OCI-LY1 (cell line): ENCODE measurements at regions not wholly inside any gene's neighbourhood (a gene's known extent, or its start where the extent isn't known, plus 50 kb on each side); places are given as distances from the start of the nearest gene placed in this dataset.

Experiments used
- H2AFZ ChIP-seq: fragments of 200-600 bp; sonication (generic), shearing (Covaris generic); 2 replicates; pipeline ENCODE4 v1.6.0; 2014; ENCODE audit warnings: antibody characterized with exemption, mild to moderate bottlenecking, low read length
- H3F3A ChIP-seq: fragments of 200-600 bp; sonication (generic), shearing (Covaris generic); 2 replicates; pipeline ENCODE4 v1.6.0; 2014; ENCODE audit warnings: mild to moderate bottlenecking, antibody characterized with exemption, low read length, moderate library complexity; ENCODE audit not compliant: insufficient read depth
- H3K27ac ChIP-seq: fragments of 200-600 bp; sonication (generic); 2 replicates; pipeline ENCODE4 v1.5.1; 2014; ENCODE audit warnings: low read length, mixed run types, mild to moderate bottlenecking, low read depth; ENCODE audit not compliant: poor library complexity, severe bottlenecking
- H3K27me3 ChIP-seq: fragments of 200-600 bp; sonication (generic); 2 replicates; pipeline ENCODE4 v1.6.0; 2014; ENCODE audit warnings: antibody characterized with exemption, mild to moderate bottlenecking, low read length, moderate library complexity; ENCODE audit not compliant: insufficient read depth
- H3K36me3 ChIP-seq: fragments of 200-600 bp; sonication (generic); 2 replicates; pipeline ENCODE4 v1.6.1; 2014; ENCODE audit warnings: mild to moderate bottlenecking, antibody characterized with exemption, low read length, moderate library complexity, mixed read lengths; ENCODE audit not compliant: insufficient read depth
- H3K4me1 ChIP-seq: fragments of 200-600 bp; sonication (generic); 2 replicates; pipeline ENCODE4 v1.5.1; 2014; ENCODE audit warnings: mild to moderate bottlenecking, low read length, moderate library complexity; ENCODE audit not compliant: insufficient read depth, severe bottlenecking
- H3K4me2 ChIP-seq: fragments of 200-600 bp; sonication (generic), shearing (Covaris generic); 2 replicates; pipeline ENCODE4 v1.6.1; 2014; ENCODE audit warnings: low read length
- H3K4me3 ChIP-seq: fragments of 200-600 bp; sonication (generic); 2 replicates; pipeline ENCODE4 v1.5.1; 2014; ENCODE audit warnings: low read length, low read depth, mild to moderate bottlenecking, mixed read lengths; ENCODE audit not compliant: poor library complexity, severe bottlenecking
- H3K79me2 ChIP-seq: fragments of 200-600 bp; shearing (Covaris generic); 2 replicates; pipeline ENCODE4 v1.6.1; 2016; ENCODE audit warnings: mixed run types, low read length, mixed read lengths; ENCODE audit not compliant: insufficient read depth
- H3K9ac ChIP-seq: fragments of 200-600 bp; sonication (generic), shearing (Covaris generic); 2 replicates; pipeline ENCODE4 v1.6.1; 2014; ENCODE audit warnings: mild to moderate bottlenecking, low read length, mixed read lengths
- H3K9me2 ChIP-seq: fragments of 200-600 bp; sonication (generic), shearing (Covaris generic); 2 replicates; pipeline ENCODE4 v1.6.1; 2014; ENCODE audit warnings: low read depth, mild to moderate bottlenecking, low read length, mixed read lengths
- H3K9me3 ChIP-seq: fragments of 200-600 bp; shearing (Covaris generic); 2 replicates; pipeline ENCODE4 v1.6.1; 2014; ENCODE audit warnings: low read length, mixed read lengths
- H4K20me1 ChIP-seq: fragments of 200-600 bp; sonication (generic), shearing (Covaris generic); 2 replicates; pipeline ENCODE4 v1.6.0; 2016; ENCODE audit warnings: mild to moderate bottlenecking, low read length; ENCODE audit not compliant: insufficient read depth
- CTCF ChIP-seq: fragments of 200-600 bp; sonication (generic), shearing (Covaris generic); IDR thresholded peaks from 2 replicates; pipeline ENCODE4 v1.5.1; 2017; ENCODE audit warnings: mild to moderate bottlenecking, antibody characterized with exemption, low read length, moderate library complexity, mixed read lengths
- EZH2 ChIP-seq: fragments of 200-600 bp; sonication (generic), shearing (Covaris generic); IDR thresholded peaks from 2 replicates; pipeline ENCODE4 v1.8.0; 2017; ENCODE audit warnings: borderline replicate concordance, mixed run types, mild to moderate bottlenecking, antibody characterized with exemption, low read length, moderate library complexity, mixed read lengths

- Histone ChIP-seq H3K79me2 (no peaks in the 10 kb centered on the region), H3K9me3 (peaks cover 2% of the 10 kb centered on the region; the same call in 1 of the 2 replicates), H4K20me1 (no peaks in the 10 kb centered on the region), H3F3A (no peaks in the 10 kb centered on the region), H3K36me3 (peaks cover 3% of the 10 kb centered on the region; the same call in 1 of the 2 replicates), H3K27ac (peak overlapping the region; percentile 56), H3K4me1 (peaks cover 16% of the 10 kb centered on the region), H3K27me3 (no peaks in the 10 kb centered on the region), H2AFZ (no peak overlapping the region), H3K4me3 (no peak overlapping the region), H3K4me2 (no peak overlapping the region), H3K9me2 (no peaks in the 10 kb centered on the region), H3K9ac (no peak overlapping the region)
- TF ChIP-seq CTCF (no peak), EZH2 (no peak)
These were observed 520.9 kb upstream of the ID2 start for GRCh38 chr2:8160959-8161358.

GRCh38 chr2:8162552-8162951 is 519.3 kb upstream of the ID2 start:
- H4K20me1 ChIP-seq: no peaks in the 10 kb centered on the region
- peaks cover 16% of the 10 kb centered on the region for H3K4me1 ChIP-seq
- no peak overlapping the region for H3K4me3 ChIP-seq
- 0 out of 2 replicates have a peak, but pooled peaks cover 3% of the 10 kb centered on the region for H3K36me3 ChIP-seq
- H3K9me2 ChIP-seq: no peaks in the 10 kb centered on the region
- no peak overlapping the region for H3K27ac ChIP-seq
- H3F3A ChIP-seq: no peaks in the 10 kb centered on the region
- TF ChIP-seq EZH2: no peak
- no peak for TF ChIP-seq CTCF
- H3K9ac ChIP-seq: no peak overlapping the region
- no peak overlapping the region for H2AFZ ChIP-seq
- no peaks in the 10 kb centered on the region for H3K79me2 ChIP-seq
- no peaks in the 10 kb centered on the region for H3K9me3 ChIP-seq
- H3K27me3 ChIP-seq: no peaks in the 10 kb centered on the region
- no peak overlapping the region for H3K4me2 ChIP-seq

DNA sequence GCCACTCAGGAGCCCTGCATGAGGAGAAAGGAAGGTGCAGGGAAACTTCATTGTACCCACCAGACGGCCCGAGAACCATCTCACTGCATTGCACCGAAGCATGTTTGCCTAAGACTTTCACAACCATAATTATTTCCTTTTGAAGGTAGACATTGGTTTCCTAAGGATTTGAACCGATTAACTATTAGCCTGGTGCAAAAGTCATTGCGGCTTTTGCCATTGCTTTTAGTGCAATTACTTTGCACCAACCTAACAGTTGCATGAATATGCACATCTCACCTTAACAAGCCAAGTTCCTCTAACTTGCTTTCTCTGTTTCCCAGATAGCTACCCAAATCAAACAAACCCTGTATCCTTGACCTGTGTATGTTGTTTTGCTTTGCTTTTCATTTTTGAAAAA is 516.3 kb upstream of the ID2 start:
- Histone ChIP-seq H3K9me3 (no peaks in the 10 kb centered on the region), H3F3A (no peaks in the 10 kb centered on the region), H4K20me1 (no peaks in the 10 kb centered on the region), H3K4me3 (no peak overlapping the region), H3K4me2 (no peak overlapping the region), H3K27me3 (no peaks in the 10 kb centered on the region), H3K9me2 (no peaks in the 10 kb centered on the region), H2AFZ (no peak overlapping the region), H3K4me1 (peaks cover 3% of the 10 kb centered on the region), H3K36me3 (0 out of 2 replicates have a peak, but pooled peaks cover 3% of the 10 kb centered on the region), H3K9ac (no peak overlapping the region), H3K27ac (no peak overlapping the region), H3K79me2 (no peaks in the 10 kb centered on the region)
- TF ChIP-seq CTCF: no peak
- no peak for TF ChIP-seq EZH2
